Sigmoid colon (tissue), 4 donors: ENCODE measurements at regions not wholly inside any gene's neighbourhood (a gene's known extent, or its start where the extent isn't known, plus 50 kb on each side); places are given as distances from the start of the nearest gene placed in this dataset.

Source experiments
- CTCF ChIP-seq, 4 experiments: fragments of 450-650 bp in 3 of 4; fragments of 200-600 bp in 1 of 4; IDR thresholded peaks; one replicate each; pipeline ENCODE4 v1.5.1; 2016 to 2019; ENCODE audit warnings: antibody characterized with exemption in 4 of 4, mild to moderate bottlenecking in 3 of 4, moderate library complexity in 2 of 4
- EP300 ChIP-seq, 4 donors: sonication (generic); formaldehyde crosslinking; IDR thresholded peaks; one replicate each; pipeline ENCODE4 v1.6.1; 2017; ENCODE audit warnings: antibody characterized with exemption in 4 of 4
- POLR2A ChIP-seq, 2 donors: fragments of 450-650 bp; IDR thresholded peaks; one replicate each; pipeline ENCODE4 v1.6.1; 2016; ENCODE audit warnings: antibody characterized with exemption in 2 of 2, mild to moderate bottlenecking in 2 of 2, moderate library complexity in 2 of 2
- POLR2AphosphoS5 ChIP-seq, 4 donors: sonication (generic); formaldehyde crosslinking; IDR thresholded peaks; one replicate each; pipeline ENCODE4 v1.6.1; 2017; ENCODE audit warnings: antibody characterized with exemption in 4 of 4

GRCh38 chr2:164314148-164314547 lies 307.1 kb downstream of the GRB14 start:
- TF ChIP-seq CTCF (IDR thresholded peaks at IDR 0.05) (no peak), POLR2AphosphoS5 (IDR thresholded peaks at IDR 0.05) (no peak), POLR2A (IDR thresholded peaks at IDR 0.05) (no peak), EP300 (IDR thresholded peaks at IDR 0.05) (no peak)
